ENCODE measurements at regions not wholly inside any gene's neighbourhood (a gene's known extent, or its start where the extent isn't known, plus 50 kb on each side); places are given as distances from the start of the nearest gene placed in this dataset.

DNA sequence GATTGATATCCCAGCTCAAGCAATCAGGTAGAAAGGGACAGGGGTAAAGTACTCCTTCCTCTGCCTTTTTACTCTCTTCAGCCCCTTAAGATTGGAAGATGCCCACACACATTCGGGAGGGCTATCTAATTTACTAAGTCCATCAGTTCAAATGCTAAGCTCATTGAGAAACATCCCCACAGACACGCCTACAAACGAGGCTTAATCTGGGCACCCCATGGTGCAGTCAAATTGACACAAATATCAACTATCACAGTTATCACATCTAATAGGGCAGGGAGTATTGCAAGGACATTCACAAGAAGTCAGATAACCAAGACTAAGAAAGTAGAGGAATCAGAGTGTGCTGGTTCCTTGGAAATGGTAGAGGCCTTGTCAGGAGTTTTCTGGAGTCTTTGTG is 437.8 kb upstream of the AZI2 start:
- DNase-seq (ENCODE audit: low spot score), result no peak

DNA sequence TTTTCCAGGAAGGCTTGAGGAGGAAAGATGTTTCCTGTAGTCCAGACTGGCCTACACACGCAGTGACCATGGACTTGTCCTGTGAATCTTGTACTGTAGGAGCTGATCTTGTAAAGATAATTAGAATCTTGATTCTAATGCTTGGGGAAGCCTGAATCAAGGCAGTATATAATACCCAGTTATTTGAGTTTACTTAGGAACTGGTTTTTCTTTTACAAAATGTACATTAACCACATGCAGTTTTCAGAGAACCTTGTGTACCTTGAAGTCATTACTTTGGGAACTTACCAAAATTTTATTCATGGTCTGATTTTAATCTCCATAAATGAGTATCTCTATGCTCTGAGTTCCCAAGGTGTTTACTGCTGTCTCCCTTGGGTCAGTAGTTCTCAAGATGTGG is 439.9 kb upstream of the AZI2 start:
- no peak overlapping the region for H3K4me3 ChIP-seq
- H3K27ac ChIP-seq, result no peak overlapping the region
- DNase-seq (ENCODE audit: low spot score), result no peak
- TF ChIP-seq, protein P1, sequence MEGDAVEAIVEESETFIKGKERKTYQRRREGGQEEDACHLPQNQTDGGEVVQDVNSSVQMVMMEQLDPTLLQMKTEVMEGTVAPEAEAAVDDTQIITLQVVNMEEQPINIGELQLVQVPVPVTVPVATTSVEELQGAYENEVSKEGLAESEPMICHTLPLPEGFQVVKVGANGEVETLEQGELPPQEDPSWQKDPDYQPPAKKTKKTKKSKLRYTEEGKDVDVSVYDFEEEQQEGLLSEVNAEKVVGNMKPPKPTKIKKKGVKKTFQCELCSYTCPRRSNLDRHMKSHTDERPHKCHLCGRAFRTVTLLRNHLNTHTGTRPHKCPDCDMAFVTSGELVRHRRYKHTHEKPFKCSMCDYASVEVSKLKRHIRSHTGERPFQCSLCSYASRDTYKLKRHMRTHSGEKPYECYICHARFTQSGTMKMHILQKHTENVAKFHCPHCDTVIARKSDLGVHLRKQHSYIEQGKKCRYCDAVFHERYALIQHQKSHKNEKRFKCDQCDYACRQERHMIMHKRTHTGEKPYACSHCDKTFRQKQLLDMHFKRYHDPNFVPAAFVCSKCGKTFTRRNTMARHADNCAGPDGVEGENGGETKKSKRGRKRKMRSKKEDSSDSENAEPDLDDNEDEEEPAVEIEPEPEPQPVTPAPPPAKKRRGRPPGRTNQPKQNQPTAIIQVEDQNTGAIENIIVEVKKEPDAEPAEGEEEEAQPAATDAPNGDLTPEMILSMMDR (IDR thresholded peaks at IDR 0.05), result no peak

More for the DNA sequence above, 437.8 kb upstream of the AZI2 start:
- Histone ChIP-seq H3K27ac (no peak overlapping the region), H3K4me3 (no peak overlapping the region)
- TF ChIP-seq, protein P1 (IDR thresholded peaks at IDR 0.05), result no peak

DNA sequence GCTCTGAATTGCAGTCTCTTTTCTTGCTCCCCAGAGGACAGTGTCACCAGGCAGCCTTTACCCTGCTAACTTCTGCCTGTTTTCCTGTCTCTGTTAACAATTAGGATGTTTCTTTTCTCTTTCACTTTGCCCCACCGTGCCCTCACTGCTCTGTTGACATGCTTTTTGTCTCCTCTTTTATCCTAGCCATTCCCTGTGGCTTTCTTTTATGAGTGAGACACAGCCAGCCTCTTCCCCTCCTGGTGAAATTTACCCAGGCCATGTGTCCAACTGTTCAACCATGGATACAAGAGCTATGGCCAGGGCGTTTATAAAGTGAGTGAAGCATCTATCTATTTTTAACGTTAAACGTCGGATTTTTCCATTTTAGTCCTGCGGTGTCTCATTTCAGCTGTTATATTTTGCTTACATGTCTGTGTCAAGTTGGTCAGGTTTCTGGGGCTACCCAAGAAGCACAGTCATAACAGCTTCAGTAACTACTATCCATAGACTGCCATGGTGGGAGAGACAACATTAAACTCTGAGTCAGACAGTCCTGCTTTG is 443.2 kb upstream of the AZI2 start:
- TF ChIP-seq, protein P1 (IDR thresholded peaks at IDR 0.05), result no peak
- H3K27ac ChIP-seq, result no peak overlapping the region
- no peak overlapping the region for H3K4me3 ChIP-seq
- DNase-seq (ENCODE audit: low spot score), result no peak

DNA sequence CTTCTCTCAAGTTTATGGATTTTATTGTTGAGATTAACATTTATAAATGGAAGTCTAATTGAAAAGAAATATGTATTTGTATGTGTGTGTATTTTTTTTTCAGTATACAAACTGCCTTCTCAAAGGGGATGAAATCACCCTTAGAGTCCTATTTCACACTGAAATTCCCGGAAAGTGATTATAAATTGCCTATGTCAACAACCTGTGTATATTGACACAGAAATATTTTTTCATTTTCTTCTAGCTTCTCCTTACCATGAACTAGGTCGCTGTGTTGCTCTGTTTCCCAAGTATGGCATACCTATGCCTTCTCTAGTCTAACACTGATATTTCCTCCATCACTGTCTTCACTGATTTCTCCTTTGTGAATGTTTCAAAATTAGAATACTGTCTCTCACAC is 444.0 kb upstream of the AZI2 start:
- Histone ChIP-seq H3K27ac (no peak overlapping the region), H3K4me3 (no peak overlapping the region)
- no peak for DNase-seq (ENCODE audit: low spot score)
- TF ChIP-seq, protein P1 (IDR thresholded peaks at IDR 0.05), result no peak

GRCh38 chr3:28799084-28799483 is 450.5 kb upstream of the AZI2 start:
- no peak for DNase-seq (ENCODE audit: low spot score)
- Histone ChIP-seq H3K4me3 (no peak overlapping the region), H3K27ac (no peak overlapping the region)
- TF ChIP-seq, protein P1 (IDR thresholded peaks at IDR 0.05), result no peak

- DNase-seq (ENCODE audit: low spot score), result no peak
- no peak overlapping the region for H3K4me3 ChIP-seq
- TF ChIP-seq, protein P1 (IDR thresholded peaks at IDR 0.05), result no peak
- H3K27ac ChIP-seq, result no peak overlapping the region
Observed at GRCh38 chr3:28800203-28800602, 451.6 kb upstream of the AZI2 start.

GRCh38 chr3:28808068-28808467 is 459.4 kb upstream of the AZI2 start:
- Histone ChIP-seq H3K4me3 (no peak overlapping the region), H3K27ac (no peak overlapping the region)
- TF ChIP-seq, protein P1 (IDR thresholded peaks at IDR 0.05), result no peak
- DNase-seq (ENCODE audit: low spot score), result no peak

Measured in coronary artery (tissue), 2 donors.